COLO668 (cell line): ENCODE measurements at regions not wholly inside any gene's neighbourhood (a gene's known extent, or its start where the extent isn't known, plus 50 kb on each side); places are given as distances from the start of the nearest gene placed in this dataset.

Source experiments
- DNase-seq: peaks from one replicate; lab custom pipeline; 2025; ENCODE audit not compliant: unreplicated experiment; lab: John Stamatoyannopoulos, UW

DNA sequence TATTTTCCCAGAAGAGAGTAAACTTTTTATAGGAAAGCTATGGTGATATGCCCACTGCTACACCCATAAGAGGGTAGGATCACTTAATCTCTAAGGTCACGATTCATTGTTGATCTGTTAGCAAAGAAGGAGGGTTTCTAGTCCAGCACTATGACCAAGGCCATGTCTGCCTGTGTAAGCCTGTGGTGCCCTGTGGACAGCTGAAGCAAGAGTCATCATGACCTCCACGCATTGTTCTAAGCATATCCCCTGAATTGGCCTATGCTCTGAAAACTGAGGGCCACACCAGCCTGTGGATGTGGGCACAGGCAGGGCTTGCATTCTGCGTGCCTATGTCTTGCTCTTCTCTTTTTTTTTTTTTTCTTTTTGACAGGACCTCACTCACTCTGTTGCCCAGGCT lies 89.8 kb upstream of the SMIM21 start:
- DNase-seq = no peak

DNA sequence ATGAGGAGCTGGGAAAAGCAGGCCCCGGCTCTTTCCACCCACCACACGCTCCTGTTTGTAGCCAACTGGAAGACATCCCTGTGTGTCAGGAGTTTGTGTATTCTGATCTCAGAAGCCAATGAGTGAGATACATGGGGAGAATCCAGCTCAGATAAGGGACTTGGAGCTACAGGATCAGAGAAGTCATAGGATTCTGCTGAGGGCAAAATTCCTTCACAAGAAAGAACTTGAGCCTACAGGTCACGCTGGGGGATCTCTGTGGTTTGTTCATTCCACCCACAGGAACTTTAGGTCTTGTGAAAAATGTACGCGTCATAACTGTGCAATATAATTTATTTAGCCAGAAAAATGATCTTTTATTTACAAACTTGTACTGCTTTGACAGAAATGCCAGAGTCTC lies 80.1 kb upstream of the SMIM21 start:
- DNase-seq = no peak

DNA sequence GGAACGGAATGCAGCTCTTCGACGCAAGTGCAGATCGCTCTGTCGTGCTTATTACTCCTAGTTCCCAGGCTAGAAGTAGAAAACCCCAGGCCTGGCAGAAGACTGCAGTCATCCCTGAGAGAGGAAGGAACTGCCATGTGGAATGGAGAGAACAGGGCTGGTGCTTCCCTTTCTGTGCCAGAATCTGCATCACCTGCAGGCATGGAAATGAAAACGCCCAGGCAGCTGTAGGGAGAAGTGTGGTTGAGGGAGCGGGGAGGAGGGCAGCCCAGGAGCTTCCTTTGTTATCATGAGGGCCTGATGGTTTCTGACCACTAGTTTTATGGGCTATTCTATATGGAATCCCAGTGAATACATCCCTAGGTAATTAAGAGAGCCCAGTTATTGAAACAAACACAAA lies 79.4 kb upstream of the SMIM21 start:
- DNase-seq = no peak

DNA sequence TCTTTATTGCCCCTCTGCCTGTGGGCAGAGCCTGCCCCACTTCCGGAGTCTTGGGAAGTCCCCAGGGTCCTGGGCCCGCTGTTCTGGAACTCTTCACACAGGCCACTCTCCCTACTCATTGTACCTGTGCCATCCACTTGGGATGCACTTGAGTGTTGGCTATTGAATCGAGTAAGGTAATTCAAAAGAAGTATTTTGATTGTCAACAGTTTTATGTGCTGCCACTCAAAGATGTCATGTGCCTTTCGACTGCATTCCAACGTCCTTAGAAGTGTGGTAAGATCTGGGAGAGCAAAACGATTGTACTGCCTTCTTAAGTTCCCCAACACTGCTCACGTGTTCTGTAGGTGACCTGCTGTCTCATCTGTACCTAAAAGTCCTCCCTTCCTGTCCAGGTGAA lies 77.0 kb upstream of the SMIM21 start:
- DNase-seq = no peak

DNA sequence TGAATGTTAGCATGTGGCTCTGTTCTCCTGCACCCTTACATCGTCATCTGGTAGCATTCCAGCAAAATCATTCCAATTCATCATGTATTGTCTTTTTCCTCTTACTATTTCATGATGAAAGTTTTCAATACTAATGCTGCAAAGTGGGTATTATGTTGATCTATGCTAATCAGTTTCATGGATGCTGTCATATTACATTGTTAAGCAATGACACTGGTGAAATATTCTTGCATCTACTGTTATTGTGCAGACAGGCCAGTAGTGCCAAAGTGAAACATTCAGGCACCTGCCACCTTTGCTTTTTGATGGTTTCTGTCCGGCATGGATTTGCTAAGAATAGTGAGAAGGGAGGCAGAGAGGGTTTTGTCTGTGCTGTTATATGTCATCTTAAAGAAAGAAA lies 76.1 kb upstream of the SMIM21 start:
- no peak for DNase-seq

DNA sequence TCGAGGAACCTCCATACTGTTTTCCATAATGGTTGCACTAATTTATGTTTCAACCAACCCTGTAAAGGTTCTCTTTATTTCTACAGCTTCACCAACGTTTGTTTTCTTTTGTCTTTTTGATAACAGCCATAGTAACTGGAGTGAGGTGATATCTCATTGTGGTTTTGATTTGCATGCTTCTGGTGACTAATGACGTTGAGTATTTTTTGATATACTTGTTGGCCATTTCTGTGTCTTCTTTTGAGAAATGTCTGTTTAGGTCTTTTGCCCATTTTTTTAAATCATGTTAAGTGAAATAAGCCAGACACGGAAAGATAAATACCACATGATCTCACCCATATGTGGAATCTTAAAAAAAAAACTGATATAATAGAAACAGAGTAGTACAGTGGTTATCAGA lies 74.8 kb upstream of the SMIM21 start:
- no peak for DNase-seq

DNA sequence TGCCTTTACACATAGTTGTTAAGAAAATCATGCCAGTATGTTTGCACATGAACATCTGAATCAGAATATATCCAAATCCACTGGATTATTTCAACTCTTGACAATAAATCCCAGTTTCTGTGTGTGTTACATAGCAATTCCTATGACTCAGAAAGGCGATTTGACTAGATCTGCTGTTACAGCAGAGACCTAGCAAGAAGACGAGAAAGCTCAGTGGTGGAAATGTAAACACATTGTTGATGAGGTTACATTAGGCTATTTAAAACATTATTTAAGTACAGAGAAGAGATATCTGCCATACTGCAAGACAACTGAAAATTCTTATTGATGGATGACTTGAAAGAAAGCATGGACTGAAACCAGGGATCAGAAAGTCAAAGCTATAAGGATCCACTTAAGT lies 73.0 kb upstream of the SMIM21 start:
- DNase-seq = no peak

DNA sequence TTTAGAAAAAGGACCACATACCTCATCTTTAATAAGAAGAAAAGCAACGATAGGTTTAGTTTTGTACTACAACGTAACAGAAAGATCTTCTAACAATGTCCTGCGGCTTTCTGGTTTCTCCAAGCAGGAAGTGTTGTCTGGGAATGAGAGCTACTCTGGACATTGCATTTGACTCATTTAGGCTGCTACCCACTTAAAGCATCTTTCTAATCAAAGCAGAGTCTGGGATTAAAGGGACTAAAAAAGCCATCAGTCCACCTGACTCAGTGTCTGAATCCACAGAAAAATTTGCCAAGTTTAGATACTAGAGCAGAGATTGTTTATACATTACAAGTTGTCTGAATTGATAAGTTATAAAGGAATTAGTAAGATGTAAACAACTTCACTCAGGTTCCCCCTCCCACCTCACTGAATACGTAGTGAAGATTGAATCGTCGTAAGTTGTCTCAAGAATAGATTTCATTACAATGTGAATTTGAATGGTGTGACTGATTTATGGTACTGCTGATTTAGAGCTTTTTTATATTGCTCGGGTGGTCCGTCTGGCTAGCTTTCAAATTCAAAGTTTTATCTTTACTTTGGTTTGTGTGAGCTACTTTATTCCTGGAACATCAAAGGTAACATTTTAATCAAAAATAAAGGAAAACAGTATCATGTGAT lies 70.2 kb upstream of the SMIM21 start:
- DNase-seq = no peak

DNA sequence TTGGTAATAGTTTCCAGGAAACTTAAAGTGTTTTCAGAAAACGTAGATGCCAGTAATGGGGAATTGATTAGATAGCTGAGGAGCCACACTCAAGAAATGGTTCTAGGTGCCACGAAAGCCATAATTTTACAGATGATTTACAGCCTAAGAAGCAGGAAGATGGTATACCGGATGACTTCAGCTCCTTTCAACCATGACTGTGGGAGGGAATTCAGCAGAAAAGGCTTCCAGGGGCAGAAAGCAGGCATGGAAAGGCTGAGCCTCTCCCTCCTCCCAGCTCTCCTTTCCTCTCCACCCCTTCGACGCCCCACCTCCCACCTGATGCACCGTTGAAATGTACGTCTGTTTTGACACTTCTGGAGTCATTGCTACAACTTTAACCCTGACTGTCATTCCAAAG lies 68.6 kb upstream of the SMIM21 start:
- no peak for DNase-seq

DNA sequence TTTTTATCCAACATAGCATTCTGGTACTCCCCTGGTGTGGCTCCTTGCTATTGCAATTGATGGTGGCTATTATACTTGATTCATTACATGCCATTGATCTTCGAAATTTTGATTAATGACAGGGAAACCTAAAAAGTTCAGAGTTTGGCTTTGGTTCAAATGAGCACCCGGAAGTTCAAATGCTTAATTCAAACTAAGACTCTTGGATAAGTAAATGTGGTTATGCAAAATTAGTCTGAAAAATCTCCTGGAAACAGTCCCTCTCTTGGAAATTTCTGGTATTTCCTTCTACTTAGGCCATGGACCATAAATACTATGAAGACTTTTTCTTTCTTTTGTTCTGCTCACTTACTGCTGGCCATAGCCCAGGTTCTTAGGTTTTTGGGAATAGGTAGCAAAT lies 65.3 kb upstream of the SMIM21 start:
- no peak for DNase-seq

DNA sequence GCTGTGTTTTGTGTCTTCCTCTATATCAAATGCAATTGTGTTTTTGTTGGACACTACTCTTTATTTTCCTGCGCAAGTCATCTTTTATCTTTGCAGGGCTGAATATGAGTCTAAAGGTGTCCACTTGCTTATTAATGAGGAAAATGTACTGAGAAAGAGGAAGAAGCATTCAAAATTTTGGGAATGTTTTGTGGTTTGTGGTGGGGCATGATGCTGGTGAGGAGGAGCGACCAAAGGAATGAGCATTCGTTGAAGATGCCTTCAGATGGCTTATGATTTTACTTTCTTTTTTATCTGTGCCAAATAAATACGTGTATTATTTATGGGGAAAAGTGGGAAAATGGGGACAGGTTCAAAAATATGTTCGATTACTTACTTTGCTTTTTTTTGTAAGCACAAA lies 63.9 kb upstream of the SMIM21 start:
- DNase-seq = no peak

DNA sequence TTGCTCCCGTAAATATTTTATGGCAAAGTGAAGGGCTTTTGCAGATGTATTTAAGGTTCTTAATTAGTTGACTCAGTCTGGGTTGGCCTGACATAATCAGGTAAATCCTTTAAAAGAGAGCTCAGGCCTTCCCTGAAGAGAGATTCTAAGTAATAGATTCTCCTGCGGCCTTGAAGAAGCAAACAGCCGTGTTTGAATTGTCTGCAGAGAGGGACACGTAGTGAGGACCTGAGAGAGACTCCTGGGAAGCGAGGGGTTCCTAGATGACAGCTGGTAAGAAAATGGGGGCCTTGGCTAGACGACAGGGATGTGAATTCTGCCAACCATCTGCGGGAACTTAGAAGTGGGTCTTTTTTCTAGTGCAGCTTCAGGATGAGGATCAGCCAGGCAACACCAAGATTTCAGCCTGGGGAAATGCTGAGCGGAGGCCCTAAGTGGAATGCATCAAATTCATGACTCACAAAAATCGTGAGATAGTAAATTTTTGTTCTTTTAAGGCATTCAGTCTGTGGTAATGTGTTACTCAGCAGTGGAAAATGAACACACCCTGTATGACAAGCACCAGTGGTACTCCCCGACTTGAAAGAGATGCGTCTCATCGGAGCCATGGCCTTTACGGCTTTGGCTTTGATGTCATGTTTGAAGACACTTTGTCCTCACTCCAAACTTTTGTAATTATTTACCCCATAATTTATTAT lies 62.1 kb upstream of the SMIM21 start:
- no peak for DNase-seq

DNA sequence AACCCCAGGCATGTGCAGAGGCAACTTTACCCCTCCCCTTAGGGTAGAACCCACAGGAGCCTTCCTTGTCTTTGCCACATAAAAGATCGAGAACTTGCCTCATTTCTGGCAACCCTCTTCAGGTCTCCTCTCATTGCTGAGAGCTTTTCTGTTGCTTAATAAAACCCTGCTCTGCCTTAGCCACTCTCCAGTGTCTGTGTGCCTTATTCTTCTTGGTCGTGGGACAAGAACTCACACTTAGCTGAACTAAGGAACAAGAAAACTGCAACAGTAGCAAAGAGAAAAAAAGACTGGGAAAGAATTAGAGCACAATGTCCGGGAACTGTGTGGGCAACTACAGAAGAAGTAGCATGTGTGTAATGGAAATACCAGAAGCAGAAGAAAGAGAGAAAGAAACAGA lies 56.2 kb upstream of the SMIM21 start:
- DNase-seq = no peak

DNA sequence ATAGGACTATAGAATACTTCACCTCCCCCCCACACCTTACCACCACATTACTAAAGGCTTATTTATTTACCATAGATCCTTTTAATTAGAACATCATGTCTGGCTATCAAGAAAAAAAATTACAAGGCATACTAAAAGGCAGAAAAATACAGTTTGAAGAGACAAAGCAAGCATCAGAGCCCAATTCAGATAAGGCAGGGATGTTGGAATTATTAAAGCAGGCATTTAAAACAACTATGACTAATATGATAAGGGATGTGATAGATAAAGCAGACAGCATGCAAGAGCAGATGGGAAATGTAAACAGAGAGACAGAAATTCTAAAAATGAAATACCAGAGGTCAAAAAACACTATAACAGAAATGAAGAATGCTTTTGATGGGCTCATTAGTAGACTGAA lies 55.4 kb upstream of the SMIM21 start:
- no peak for DNase-seq

DNA sequence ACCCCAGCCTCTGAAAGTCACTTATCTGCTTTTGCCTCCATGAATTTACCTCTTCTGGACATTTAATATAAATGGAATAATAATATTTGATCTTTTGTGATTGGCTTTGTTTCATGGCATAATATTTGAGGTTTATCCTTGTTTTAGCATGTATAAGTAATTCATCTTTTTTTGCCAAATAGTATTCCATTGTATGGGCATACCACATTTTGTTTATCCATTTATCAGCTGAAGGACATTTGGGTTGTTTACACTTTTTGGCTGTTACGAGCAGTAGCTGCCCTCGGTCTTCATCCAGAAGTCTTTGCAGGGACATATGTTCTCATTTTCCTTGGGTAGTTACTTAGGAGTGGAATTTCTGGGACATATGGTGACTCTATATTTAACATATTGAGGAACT lies 53.0 kb upstream of the SMIM21 start:
- DNase-seq = no peak

DNA sequence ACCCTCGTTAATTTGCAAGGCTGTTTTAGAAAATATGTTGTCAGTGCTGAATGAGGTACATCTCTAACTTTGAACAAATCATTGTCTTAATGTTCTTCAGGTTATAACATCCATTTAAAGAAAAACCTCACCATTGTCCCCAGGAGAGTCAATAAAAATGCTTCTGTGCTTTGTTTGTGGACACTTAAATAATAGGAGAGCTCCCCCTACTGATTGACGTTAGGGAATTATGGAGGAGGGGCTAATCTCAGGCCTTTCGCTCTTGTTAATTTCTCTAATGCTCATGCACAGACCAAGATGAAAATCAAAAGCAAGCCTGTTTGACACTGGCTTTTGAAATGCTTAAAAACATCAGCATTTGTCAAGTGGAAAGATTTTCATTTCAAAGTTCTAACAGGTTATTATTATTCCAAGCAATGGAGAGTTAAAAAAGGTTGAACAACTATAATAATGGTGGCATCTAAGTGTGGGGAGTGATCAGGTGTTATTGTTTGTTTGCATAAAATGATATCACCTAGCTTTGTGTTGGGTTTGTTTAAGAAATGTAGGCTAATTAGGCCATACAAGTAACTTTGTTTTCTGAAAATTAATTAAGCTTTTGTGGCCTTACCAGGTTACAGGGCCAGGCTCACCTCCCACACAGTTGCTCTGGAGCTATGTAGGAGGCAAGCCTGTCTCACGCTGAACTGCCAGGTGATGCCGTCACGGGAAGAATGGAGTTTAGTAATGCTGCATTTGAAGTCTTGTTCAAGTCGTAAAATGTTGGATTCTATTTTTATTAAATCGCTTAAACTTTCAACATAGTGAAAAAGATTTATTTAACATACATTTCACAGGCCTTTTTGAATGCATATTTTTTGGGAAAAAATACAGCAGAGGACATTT lies 51.7 kb upstream of the SMIM21 start:
- no peak for DNase-seq

DNA sequence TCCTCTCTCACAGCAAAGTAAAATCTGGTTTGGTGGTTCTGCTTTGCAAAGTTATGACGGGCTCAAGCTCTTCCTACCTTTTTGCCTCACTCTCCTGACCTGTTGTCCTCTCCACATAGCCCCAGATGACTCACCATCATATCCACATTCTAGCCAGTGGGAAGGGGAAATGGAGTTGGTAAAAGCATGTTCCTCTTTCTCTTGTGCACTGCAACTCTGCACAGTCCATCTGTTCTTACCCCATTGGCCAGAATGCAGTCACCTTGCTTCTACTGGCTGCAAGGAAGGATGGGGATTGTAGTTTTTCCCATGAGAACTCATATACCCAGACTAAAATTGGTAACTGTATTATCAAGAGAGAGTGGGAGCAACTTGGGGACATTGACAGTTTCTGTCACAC lies 50.4 kb upstream of the SMIM21 start:
- no peak for DNase-seq
